ENCODE measurements at regions not wholly inside any gene's neighbourhood (a gene's known extent, or its start where the extent isn't known, plus 50 kb on each side); places are given as distances from the start of the nearest gene placed in this dataset.
"Not testable (repeated sequence)": the region's sequence is repeated elsewhere in the genome, so short reads cannot be mapped to it uniquely, and the experiment has no call there.

- H3K36me3 ChIP-seq = no peaks in the 10 kb centered on the region
- H3K4me1 ChIP-seq (ENCODE audit: insufficient read depth) = peaks cover 3% of the 10 kb centered on the region
- H3K4me3 ChIP-seq = no peak overlapping the region
- no peaks in the 10 kb centered on the region for H3K27me3 ChIP-seq
- no peak for TF ChIP-seq CTCF (IDR thresholded peaks at IDR 0.05)
- TF ChIP-seq EP300 (IDR thresholded peaks at IDR 0.05) = no peak
- no peak for TF ChIP-seq POLR2A (IDR thresholded peaks at IDR 0.05)
- H3K9me3 ChIP-seq = no peaks in the 10 kb centered on the region
- 53 to 78% (median 76%) methylated on average over 5 of the region's 5 CpGs for WGBS, 3 donors
- DNase-seq = no peak
- intact Hi-C loops (cut with DNase I) = loop anchor here in 1 of 4 donors (10.0 kb wide), 1 partner anchor 348 kb away; no protein-coding TSS in a partner anchor
- H3K27ac ChIP-seq = no peak overlapping the region
Observed at GRCh38 chr1:82783044-82783443, 982.3 kb downstream of the ADGRL2 start.

DNA sequence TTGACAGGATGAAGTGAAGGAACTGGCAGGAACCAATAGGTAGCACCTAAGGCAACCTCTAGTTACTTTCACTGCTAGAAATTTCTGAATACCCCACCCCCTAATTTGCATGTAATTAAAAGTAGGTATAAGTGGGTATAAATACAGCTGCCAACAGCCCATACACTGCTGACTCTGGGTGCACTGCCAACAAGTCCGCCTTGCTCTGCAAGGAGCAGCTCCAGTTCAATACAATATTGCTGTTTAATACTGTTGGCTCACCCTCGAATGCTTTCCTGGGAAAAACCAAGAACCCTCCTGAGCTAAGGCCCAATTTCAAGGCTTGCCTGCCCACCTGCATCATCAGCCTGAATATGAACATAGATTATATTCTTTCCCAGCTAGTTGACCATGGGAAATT is 981.9 kb downstream of the ADGRL2 start:
- intact Hi-C loops (cut with DNase I) = loop anchor here in 1 of 4 donors (10.0 kb wide), 1 partner anchor 348 kb away; no protein-coding TSS in a partner anchor
- Histone ChIP-seq H3K27me3 (no peaks in the 10 kb centered on the region), H3K27ac (no peak overlapping the region), H3K36me3 (no peaks in the 10 kb centered on the region), H3K9me3 (no peaks in the 10 kb centered on the region), H3K4me3 (no peak overlapping the region), H3K4me1 (ENCODE audit: insufficient read depth) (peaks cover 3% of the 10 kb centered on the region)
- TF ChIP-seq EP300 (IDR thresholded peaks at IDR 0.05) (no peak), POLR2A (IDR thresholded peaks at IDR 0.05) (no peak), CTCF (IDR thresholded peaks at IDR 0.05) (no peak)
- DNase-seq = no peak
- WGBS, 3 donors = 82 to 93% (median 86%) methylated on average over 2 of the region's 2 CpGs

GRCh38 chr1:82778612-82779011 is 977.9 kb downstream of the ADGRL2 start:
- H3K36me3 ChIP-seq = no peaks in the 10 kb centered on the region
- no peak overlapping the region for H3K4me3 ChIP-seq
- H3K27me3 ChIP-seq = no peaks in the 10 kb centered on the region
- H3K4me1 ChIP-seq (ENCODE audit: insufficient read depth) = no peaks in the 10 kb centered on the region
- DNase-seq = no peak
- intact Hi-C loops (cut with DNase I) = no loop called here
- H3K27ac ChIP-seq = no peak overlapping the region
- TF ChIP-seq CTCF (IDR thresholded peaks at IDR 0.05) (no peak), EP300 (IDR thresholded peaks at IDR 0.05) (no peak), POLR2A (IDR thresholded peaks at IDR 0.05) (no peak)
- 71 to 85% (median 80%) methylated on average over 4 of the region's 4 CpGs for WGBS, 3 donors
- no peaks in the 10 kb centered on the region for H3K9me3 ChIP-seq

DNA sequence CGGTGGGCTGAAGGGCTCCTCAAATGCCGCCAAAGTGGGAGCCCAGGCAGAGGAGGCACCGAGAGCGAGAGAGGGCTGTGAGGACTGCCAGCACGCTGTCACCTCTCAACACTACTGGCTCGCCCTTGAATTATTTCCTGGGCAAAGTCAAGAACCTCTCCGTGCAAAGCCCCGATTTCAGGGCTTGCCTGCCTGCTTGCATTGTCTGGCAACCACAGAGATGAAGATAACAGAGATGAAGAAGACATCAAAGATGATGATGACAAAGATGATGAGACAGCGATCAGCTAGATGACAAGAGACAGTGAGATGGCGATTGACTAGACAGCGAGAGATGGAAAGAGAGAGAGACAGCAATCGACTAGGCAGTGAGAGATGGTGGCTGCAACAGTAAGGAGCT is 976.5 kb downstream of the ADGRL2 start:
- no peak overlapping the region for H3K4me3 ChIP-seq
- H3K4me1 ChIP-seq (ENCODE audit: insufficient read depth) = no peaks in the 10 kb centered on the region
- H3K9me3 ChIP-seq = no peaks in the 10 kb centered on the region
- WGBS, 3 donors = 94 to 97% (median 96%) methylated on average over 12 of the region's 12 CpGs
- TF ChIP-seq EP300 (IDR thresholded peaks at IDR 0.05) (no peak), POLR2A (IDR thresholded peaks at IDR 0.05) (no peak), CTCF (IDR thresholded peaks at IDR 0.05) (no peak)
- H3K27me3 ChIP-seq = no peaks in the 10 kb centered on the region
- intact Hi-C loops (cut with DNase I) = no loop called here
- no peak overlapping the region for H3K27ac ChIP-seq
- H3K36me3 ChIP-seq = no peaks in the 10 kb centered on the region
- DNase-seq = no peak

GRCh38 chr1:82776730-82777129 is 976.0 kb downstream of the ADGRL2 start:
- H3K27me3 ChIP-seq; intact Hi-C loops (cut with DNase I); H3K36me3 ChIP-seq; H3K4me3 ChIP-seq; H3K9me3 ChIP-seq; H3K27ac ChIP-seq; H3K4me1 ChIP-seq (ENCODE audit: insufficient read depth): not testable (repeated sequence)
- DNase-seq = peak in 1 of 5 donors; percentile 9
- 98% methylated on average over 25 to 30 of the region's 30 CpGs for WGBS, 3 donors
